OCI-LY3 (cell line): ENCODE measurements at regions not wholly inside any gene's neighbourhood (a gene's known extent, or its start where the extent isn't known, plus 50 kb on each side); places are given as distances from the start of the nearest gene placed in this dataset.

ENCODE experiments used
- H2AFZ ChIP-seq: fragments of 200-600, 300-600 bp; shearing (Covaris generic); 2 replicates; pipeline ENCODE4 v1.6.0; 2014; ENCODE audit warnings: antibody characterized with exemption, low read depth, low read length
- H3K27ac ChIP-seq: fragments of 200-600, 300-600 bp; sonication (generic); 2 replicates; pipeline ENCODE4 v1.5.1; 2014; ENCODE audit warnings: mild to moderate bottlenecking, low read length, moderate library complexity, mixed read lengths
- H3K27me3 ChIP-seq: fragments of 200-600, 300-600 bp; sonication (generic); 2 replicates; pipeline ENCODE4 v1.6.1; 2014; ENCODE audit warnings: low read depth, low read length, mixed read lengths
- H3K36me3 ChIP-seq: fragments of 200-600, 300-600 bp; sonication (generic); replicated peaks from 2 replicates; pipeline ENCODE3; 2014; ENCODE audit warnings: low read depth, low read length, mixed read lengths
- H3K4me1 ChIP-seq: fragments of 300-600, 200-600 bp; sonication (generic); 2 replicates; pipeline ENCODE4 v1.6.1; 2014; ENCODE audit warnings: low read length, mixed read lengths
- H3K4me2 ChIP-seq: fragments of 200-600, 300-600 bp; sonication (generic); 2 replicates; pipeline ENCODE4 v1.6.1; 2014; ENCODE audit warnings: low read length, mixed read lengths
- H3K4me3 ChIP-seq: fragments of 300-600, 200-600 bp; sonication (generic); 2 replicates; pipeline ENCODE4 v1.5.1; 2014; ENCODE audit warnings: antibody characterized with exemption, mild to moderate bottlenecking, low read length, moderate library complexity
- H3K79me2 ChIP-seq: fragments of 300-600, 200-600 bp; shearing (Covaris generic); 2 replicates; pipeline ENCODE4 v1.6.1; 2014; ENCODE audit warnings: mild to moderate bottlenecking, low read length, mixed read lengths
- H3K9ac ChIP-seq: fragments of 300-600, 200-600 bp; shearing (Covaris generic); 2 replicates; pipeline ENCODE4 v1.6.0; 2014; ENCODE audit warnings: mild to moderate bottlenecking, low read length, moderate library complexity
- H3K9me3 ChIP-seq: fragments of 200-600, 300-600 bp; shearing (Covaris generic); 2 replicates; pipeline ENCODE4 v1.6.1; 2014; ENCODE audit warnings: low read length, mixed read lengths; ENCODE audit not compliant: insufficient read depth
- H4K20me1 ChIP-seq: fragments of 200-600, 300-600 bp; sonication (generic); 2 replicates; pipeline ENCODE4 v1.6.1; 2016; ENCODE audit warnings: low read length, mixed read lengths; ENCODE audit not compliant: insufficient read depth
- EZH2phosphoT487 ChIP-seq: fragments of 200-600 bp; shearing (Covaris generic); IDR thresholded peaks from 2 replicates; pipeline ENCODE4 v1.6.1; 2018; ENCODE audit warnings: antibody characterized with exemption, mixed run types, low read depth
- TF ChIP-seq, protein P1 (sequence below): fragments of 200-600, 300-600 bp; sonication (generic); IDR thresholded peaks from 2 replicates; pipeline ENCODE4 v1.5.1; 2014; ENCODE audit warnings: antibody characterized with exemption, low read length, low read depth

DNA sequence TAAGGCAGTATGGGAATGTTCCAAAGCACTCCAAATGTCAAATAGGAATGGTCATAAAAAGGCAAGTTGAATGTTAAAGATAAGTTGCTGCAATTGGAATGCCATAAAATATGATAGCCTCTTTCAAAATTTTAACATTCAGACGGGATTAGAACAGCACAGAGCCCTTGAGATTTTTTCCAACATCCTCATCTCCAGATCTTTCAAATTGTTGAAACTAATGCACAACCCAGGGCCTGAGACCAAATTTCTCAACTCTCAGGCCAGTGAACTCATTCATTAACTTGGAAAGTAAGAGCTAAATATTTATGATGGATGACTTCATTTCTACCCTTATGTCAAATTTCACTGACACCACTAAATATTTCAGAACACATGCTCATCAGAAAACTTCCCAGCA lies 346.5 kb upstream of the XYLT1 start:
- Histone ChIP-seq H3K79me2 (no peaks in the 10 kb centered on the region), H3K4me2 (no peak overlapping the region), H3K4me3 (no peak overlapping the region)

DNA sequence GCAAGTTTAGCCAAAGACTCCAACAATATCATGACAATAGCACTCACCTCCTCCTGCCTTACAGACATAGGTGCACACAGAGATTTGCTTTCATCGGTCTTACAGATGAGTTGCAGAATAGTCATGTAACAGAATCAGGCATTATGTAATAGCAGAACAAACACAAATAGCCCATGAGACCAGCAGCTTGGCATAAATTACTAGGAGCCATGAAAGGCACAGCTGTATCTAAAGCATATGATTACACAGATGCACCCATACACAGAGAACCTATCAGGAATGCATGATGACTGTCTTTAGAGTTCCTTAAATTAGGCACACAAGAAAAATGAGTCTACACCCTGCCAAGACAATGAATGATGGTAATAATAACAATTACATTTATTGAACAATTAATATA lies 342.0 kb upstream of the XYLT1 start:
- Histone ChIP-seq H3K36me3 (no peaks in the 10 kb centered on the region), H2AFZ (no peak overlapping the region), H3K4me1 (no peaks in the 10 kb centered on the region), H3K27ac (no peak overlapping the region), H4K20me1 (no peaks in the 10 kb centered on the region), H3K4me2 (no peak overlapping the region), H3K9me3 (no peaks in the 10 kb centered on the region), H3K27me3 (no peaks in the 10 kb centered on the region), H3K4me3 (no peak overlapping the region), H3K9ac (no peak overlapping the region), H3K79me2 (no peaks in the 10 kb centered on the region)
- no peak for TF ChIP-seq EZH2phosphoT487
- TF ChIP-seq, protein P1, sequence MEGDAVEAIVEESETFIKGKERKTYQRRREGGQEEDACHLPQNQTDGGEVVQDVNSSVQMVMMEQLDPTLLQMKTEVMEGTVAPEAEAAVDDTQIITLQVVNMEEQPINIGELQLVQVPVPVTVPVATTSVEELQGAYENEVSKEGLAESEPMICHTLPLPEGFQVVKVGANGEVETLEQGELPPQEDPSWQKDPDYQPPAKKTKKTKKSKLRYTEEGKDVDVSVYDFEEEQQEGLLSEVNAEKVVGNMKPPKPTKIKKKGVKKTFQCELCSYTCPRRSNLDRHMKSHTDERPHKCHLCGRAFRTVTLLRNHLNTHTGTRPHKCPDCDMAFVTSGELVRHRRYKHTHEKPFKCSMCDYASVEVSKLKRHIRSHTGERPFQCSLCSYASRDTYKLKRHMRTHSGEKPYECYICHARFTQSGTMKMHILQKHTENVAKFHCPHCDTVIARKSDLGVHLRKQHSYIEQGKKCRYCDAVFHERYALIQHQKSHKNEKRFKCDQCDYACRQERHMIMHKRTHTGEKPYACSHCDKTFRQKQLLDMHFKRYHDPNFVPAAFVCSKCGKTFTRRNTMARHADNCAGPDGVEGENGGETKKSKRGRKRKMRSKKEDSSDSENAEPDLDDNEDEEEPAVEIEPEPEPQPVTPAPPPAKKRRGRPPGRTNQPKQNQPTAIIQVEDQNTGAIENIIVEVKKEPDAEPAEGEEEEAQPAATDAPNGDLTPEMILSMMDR, result no peak

More for the DNA sequence above, 346.5 kb upstream of the XYLT1 start:
- Histone ChIP-seq H3K27ac (no peak overlapping the region), H3K36me3 (no peaks in the 10 kb centered on the region), H2AFZ (no peak overlapping the region), H3K27me3 (no peaks in the 10 kb centered on the region), H3K4me1 (no peaks in the 10 kb centered on the region), H3K9ac (no peak overlapping the region), H4K20me1 (no peaks in the 10 kb centered on the region), H3K9me3 (no peaks in the 10 kb centered on the region)
- no peak for TF ChIP-seq EZH2phosphoT487
- TF ChIP-seq, protein P1, result no peak

DNA sequence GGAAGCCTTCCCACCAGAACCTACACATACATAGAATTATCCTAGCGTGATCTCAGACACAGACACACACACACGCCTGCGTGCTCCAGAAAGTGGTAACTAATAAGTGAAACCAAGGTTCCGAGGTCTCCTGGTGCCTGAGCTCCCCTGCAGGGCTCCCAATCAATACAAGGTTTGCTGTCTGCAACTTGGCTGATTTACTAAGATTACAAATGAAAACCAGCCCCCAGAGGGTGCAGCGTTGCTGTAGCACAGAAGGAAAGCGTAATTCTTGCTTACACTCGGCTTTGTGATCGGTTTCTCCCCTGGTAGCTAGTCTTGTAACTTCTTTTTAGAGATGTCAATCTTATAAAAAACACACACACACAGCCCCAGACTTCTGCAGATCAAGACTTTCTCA lies 334.1 kb upstream of the XYLT1 start:
- H4K20me1 ChIP-seq, result no peaks in the 10 kb centered on the region
- no peak overlapping the region for H3K27ac ChIP-seq
- H3K27me3 ChIP-seq, result no peaks in the 10 kb centered on the region
- no peaks in the 10 kb centered on the region for H3K36me3 ChIP-seq
- TF ChIP-seq, protein P1, result no peak
- TF ChIP-seq EZH2phosphoT487, result no peak
- no peak overlapping the region for H3K4me2 ChIP-seq
- H3K4me1 ChIP-seq, result no peaks in the 10 kb centered on the region
- H3K9ac ChIP-seq, result no peak overlapping the region
- no peaks in the 10 kb centered on the region for H3K9me3 ChIP-seq
- no peaks in the 10 kb centered on the region for H3K79me2 ChIP-seq
- H3K4me3 ChIP-seq, result no peak overlapping the region
- H2AFZ ChIP-seq, result no peak overlapping the region

DNA sequence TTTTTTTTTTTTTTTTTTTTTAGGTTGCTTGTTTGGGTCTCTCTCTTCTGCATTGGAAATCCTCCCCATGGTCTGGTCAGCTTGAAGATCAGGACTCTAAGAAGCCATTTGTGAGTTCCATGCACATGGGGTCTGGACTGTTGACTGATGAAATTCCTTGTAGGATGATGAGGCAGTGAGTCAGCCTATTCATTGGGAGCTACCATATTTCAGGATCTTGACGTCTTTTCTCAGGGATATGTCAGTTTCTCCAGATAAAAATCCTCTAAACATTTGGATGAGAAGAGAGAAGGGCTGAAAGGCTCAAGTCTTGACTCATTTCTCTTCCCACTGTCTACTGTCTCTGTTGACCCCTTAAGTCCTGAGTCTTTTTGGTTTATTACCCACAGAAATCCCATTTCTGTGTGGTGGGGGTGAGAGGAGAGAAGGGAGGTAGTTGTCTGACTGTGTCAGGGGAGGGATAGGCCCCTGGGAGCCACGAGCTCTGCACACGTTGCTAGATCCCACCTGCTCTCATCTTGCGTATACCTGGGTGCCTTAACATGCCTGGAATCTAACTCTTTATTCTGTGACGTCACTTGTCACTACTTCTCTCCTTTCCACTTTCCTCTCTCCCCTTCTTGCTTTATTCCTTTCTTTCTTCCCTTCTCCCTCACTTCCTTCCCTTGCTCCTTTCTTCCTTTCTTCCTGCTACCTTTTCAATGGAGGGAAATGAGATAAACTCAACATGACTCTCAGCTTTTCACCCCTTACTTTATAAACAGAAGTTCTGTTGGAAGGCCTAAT lies 333.1 kb upstream of the XYLT1 start:
- Histone ChIP-seq H3K4me2 (no peak overlapping the region), H3K79me2 (no peaks in the 10 kb centered on the region), H3K9me3 (no peaks in the 10 kb centered on the region), H4K20me1 (no peaks in the 10 kb centered on the region), H3K9ac (no peak overlapping the region), H3K27me3 (no peaks in the 10 kb centered on the region), H3K4me1 (no peaks in the 10 kb centered on the region), H3K36me3 (no peaks in the 10 kb centered on the region), H3K4me3 (no peak overlapping the region), H3K27ac (no peak overlapping the region), H2AFZ (no peak overlapping the region)
- no peak for TF ChIP-seq EZH2phosphoT487
- TF ChIP-seq, protein P1, result no peak
